ENCODE measurements at regions not wholly inside any gene's neighbourhood (a gene's known extent, or its start where the extent isn't known, plus 50 kb on each side); places are given as distances from the start of the nearest gene placed in this dataset.
"Not testable (repeated sequence)": the region's sequence is repeated elsewhere in the genome, so short reads cannot be mapped to it uniquely, and the experiment has no call there.

DNA sequence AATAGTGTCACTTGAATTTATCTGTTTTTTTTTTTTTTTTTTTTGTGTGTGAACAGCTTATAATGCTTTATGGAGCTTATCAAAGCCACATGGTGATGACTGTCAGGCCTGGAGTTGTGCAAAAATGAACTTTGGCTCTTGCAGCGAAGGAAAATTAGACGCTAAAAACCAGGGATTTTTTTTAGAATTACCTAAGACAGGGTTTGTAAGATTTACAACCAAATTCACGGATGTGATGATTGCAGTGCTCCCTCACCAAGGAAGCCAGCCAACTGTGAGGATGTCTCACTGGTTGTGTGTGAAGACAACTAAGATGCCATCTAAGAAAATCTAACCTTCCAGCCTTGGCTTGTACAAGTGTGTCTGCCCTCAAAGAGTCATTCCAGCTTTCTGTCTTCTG lies 127.1 kb upstream of the SLC4A4 start:
- no peak for DNase-seq

DNA sequence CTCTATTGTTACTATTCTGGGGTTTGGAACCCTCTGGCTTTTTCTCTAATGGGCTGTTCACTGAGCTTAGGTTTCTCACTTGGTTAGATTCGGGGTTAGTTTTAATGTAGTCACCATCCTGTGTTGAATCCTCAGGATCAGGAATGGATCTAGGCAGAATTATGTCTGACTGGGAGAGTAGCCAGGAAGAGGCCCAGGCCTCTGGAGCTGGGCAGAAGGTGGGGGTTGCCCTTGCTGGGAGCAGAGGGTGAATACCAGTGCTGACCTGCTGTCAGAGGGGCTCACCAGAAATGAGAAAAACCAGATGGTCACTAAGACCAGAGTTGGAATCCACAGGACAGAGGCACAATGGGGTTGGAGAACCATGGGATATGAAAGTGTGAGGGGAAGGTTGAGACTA lies 126.6 kb upstream of the SLC4A4 start:
- no peak for DNase-seq

DNA sequence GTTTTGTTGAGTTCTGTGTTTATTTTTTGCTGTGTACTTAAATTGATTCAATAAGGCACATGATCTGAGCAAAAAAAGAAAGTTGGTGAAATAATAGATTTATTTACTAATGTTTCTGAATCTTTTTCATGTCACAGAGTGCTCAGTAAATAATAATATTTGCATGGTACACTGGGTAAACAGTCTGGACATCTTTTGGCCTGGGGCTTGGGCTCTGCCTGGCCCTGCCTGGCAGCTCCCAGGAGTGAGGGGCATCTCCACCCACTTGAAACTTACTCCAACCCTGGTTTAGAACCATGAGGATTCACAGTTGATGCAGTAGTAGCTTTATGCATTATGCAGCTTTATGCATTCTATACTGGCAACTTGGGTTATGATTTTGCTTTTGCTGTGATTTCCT lies 124.2 kb upstream of the SLC4A4 start:
- no peak for DNase-seq

DNA sequence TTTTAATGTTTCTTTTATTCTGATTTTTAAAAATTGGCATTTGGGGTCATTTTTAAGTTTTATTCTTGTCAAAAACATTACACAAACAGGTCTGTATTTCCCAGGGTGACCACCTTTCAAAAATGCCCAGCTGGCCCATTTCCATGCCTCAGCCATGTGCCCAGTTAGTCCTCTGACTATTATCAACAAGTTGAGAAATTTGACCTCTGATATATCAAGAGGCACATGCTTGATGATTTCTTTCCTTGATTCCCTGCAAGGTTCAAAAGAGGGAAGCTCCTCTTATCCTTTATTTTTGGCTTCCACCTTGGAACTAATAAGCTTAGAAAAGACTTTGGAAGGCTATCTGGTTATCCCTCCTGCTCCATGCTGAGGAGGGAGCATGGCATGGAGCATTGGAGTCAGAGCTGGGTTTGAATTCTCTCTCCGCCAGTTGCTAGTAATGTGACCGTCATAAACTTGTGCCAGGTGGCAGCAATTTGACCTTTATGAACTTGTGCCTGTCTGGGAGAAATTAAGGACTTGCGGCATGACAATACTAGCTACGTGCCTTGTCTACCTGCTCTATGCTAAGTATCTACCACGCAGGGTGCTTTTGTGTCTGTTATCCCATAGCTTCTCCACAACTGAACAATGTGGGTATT lies 122.4 kb upstream of the SLC4A4 start:
- no peak for DNase-seq

DNA sequence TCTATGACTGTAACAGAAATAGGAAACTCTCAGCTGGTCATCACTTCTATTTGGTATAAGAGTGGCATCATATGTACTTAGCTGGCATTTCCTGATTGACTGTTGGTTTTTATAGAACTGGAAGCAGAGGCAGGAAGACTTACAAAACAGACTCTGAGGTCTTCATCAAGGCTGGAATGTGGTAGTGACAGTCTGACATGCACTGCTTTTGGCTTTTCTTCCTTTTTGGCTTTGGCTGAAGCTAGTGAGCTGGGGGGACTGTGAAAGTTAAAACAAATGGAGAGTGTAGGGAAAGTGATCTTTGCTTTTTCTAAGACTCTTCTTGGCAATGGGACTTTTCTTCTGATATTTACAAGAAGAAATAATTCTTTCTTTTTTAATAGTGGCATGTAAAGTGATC lies 121.1 kb upstream of the SLC4A4 start:
- DNase-seq, result peak; percentile 62

DNA sequence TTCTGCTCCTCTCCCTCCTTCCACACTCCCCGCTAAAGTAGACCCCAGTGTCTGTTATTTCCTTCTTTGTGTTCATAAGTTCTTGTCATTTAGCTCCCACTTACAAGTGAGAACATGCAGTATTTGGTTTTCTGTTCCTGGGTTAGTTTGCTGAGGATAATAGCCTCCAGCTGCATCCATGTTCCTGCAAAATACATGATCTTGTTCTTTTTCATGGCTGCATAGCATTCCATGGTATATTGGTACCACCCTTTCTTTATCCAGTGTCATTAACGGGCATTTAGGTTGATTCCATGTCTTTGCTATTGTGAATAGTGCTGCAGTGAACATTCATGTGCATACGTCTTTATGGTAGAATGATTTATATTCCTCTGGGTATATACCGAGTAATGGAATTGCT lies 118.0 kb upstream of the SLC4A4 start:
- not testable (repeated sequence) for DNase-seq

DNA sequence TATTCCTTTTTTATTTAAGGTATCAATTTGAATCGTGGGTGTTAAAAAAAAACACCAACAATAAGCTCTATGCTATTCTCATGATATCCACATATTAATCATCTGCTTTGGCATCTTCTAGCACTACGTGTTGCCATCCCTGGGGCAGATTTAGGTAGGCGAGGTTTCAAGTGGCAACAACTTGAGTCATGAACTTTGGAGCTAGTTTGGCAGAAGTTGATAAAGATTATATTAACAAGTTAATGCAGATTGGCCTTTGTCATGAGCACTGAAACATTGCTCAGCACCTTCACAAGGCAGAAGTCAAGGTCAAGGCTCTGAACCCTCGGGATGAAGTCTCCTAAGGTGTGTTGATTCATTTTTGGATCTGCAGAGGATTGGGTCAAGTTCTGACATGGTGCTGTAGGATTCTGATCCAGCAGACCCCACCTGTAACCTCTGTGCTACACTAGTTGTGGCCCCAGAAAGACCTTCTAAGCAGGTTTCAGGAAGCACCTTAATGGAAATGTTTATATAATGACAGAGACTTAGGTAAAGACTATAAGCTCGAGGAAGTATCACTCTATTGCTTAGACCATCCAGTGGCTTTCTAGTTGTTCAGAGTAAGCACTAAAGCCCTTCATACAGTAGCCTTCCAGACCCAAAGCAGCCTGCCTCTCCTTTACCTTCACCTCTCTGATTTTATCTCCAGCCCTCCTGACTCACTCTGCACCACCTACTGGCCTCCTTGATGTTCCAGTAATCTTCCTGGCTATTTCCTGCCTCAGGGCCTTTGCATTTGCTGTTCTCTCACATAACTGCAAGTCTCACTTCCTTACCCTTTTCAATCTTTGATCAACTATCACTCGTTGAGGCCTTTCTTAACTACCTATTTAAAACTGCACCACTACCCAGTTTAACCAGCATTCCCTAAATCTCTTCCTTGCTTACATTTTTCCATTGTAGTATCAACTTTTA lies 117.0 kb upstream of the SLC4A4 start:
- no peak for DNase-seq

DNA sequence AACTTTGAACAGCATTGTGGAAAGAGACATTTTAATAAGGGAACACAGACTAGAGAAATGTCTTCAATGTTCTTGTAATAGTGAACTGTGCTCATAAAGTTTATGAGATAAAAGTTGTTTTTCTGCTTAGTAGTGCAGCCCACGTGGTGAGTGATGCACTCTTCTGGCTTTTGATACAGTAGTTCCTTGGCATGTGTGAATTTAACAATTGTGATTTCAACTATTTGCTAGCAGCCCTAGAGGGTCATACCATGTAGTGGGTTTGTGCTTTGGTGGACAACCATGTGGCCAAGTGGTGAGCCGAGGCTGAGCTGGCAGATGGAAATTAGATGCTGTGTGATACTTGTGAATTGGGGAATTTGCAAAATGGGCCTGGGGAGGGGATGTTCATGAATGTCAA lies 116.2 kb upstream of the SLC4A4 start:
- DNase-seq, result no peak

DNA sequence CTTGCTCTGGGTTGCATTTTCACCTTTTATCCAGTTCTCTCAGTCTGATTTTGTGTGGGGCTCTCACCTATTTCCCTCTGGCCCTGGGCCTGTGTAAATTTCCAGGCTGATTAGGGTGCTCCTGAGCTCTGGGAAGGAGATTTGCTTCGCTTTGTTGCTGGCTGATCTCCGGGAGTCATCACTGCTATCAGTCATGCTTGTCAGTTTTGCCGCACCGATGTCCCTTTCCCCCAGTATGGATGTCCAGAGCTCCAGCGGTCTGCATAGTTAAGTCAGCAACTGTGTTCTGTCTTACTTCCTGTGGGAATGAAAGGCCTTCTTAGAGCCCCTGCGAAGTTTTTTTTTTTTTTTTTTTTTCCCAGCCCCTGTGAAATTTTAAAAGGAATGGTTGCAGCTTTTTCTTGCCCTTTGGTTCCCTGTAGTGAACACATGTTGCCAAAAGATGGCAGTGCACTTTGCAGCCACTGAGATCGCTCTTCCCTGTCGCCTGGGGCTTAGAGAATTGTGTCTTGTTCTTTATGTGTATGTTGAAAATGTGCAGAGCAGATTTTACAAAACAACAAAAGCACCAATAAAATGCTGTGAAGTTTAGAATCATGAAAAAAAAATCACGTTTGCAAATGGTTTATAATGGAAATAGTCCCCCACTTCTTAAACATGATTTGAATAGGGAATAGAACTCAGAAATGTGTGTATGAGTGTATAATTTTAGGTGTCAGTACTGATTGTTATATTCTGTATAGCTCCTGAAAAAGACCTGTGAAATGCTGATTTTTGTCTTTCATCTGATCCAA lies 109.1 kb upstream of the SLC4A4 start:
- peak; percentile 71 for DNase-seq

DNA sequence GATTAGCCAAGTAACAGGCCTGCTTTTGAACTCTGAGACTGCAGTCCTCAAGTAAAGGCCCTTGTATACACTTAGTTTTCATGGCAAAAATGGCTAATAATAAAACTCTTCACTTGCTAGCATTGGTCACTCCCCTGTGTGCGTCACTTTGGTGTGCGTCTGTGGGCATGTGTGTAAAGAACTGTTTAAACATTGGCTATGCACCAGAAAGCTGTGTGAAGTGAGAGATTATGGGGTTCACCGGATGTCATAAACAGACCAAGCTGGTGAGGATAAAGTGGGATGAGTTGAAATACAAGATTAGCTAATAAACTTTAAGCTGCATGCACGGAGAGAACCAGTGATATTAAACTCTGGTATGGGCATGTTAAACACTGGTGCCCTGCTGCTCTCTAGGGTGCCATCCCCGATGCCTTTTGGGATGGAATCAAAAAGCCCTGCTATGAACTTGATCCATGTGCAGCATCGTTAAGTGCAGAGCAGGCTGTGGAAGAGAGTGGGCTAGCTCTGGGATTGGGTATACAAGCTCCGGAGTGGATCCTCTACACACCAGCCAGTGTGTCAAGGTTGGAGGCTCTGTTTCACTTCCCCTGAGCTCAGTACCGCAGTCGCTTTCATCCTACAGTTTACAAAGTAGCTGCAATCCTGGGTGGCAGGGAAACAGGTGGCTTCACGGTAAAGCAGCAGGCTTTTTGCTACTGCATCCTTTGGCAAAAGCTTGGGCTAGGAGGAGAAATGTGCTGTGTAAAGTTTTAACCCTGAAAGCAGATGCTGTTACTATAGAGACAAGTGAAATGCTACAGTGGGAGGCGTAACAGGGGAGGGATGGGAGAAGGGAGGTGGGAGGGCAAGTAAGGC lies 108.3 kb upstream of the SLC4A4 start:
- DNase-seq, result no peak

DNA sequence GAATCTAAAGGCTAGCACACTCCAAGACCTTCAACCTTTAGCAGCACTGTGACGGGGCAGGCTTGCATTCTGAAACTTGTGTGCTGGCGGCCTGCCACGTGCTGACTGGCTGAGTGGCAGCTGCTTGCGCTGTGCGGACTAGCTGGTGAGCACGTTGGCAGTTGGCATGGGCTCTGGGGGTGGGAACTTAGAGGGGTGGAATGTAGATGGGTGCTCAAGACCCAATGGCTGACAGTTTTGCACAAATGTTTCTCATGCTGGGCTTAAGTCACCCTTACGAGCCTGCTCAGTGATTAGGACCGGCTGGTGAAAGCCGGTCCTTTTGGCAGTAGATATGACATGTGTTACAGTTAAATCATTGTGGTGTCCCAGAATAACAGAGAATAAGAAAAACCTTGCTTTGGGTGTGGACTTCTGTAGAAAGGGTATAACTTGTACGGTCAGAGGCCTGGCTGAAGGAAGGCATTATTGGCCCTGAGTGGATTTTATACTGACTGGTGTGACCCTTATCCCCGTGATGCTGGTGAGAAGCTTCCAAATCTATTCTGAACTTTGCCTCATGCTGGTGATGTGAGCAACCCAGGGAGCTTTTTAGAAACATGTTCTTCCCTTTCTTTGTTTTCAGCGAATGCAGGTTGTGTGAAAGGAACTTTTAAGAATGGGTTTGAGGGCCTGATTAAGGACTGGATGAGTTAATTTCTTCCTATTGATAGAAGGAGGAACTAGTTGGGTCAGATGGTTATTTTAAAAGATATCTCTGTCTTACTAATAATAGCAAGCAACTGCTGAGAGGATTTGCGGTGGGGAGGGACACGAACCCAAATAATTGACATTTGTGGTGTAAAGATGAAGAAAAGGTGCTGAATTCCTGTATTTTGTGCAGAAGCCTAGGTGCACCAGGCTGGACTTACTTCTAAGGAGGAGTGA lies 107.4 kb upstream of the SLC4A4 start:
- peak; percentile 82 for DNase-seq

DNA sequence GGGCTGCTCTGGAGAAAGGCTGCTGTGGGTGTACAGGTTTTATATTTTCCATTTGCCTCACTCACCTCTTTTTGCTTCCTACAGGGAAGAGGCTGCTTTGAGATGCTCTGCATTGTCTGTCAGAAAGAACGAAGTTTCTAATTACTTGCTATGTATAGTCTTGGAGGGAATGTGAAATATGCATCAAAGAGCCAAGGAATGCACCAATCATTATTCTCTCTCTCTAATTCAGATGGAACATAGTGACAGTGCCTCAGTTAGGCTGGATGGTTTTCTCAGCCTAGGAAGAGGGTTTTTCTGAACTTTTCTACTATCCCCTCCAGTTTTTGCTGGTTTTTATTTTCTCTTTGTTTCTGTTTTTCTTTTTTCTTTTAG lies 106.8 kb upstream of the SLC4A4 start:
- DNase-seq, result peak; percentile 62

DNA sequence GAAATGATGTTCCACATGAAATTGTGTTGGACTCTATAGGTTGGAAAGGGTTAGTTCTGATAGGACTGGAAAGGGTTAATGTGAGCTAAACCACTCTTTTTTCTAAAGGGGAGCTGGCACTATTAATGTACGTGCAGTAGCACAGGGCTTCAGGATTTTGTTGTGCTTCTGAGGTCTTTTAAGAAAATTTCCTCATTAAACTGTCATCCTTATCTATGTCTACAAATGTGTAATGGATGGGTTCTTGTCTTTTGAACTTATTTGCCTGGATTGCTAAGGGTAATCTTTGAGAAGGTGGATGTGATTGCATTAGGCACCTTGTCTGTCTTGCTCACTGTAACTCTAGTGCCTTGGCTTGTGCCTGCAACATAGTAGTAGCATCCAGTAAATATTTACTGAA lies 106.0 kb upstream of the SLC4A4 start:
- no peak for DNase-seq

DNA sequence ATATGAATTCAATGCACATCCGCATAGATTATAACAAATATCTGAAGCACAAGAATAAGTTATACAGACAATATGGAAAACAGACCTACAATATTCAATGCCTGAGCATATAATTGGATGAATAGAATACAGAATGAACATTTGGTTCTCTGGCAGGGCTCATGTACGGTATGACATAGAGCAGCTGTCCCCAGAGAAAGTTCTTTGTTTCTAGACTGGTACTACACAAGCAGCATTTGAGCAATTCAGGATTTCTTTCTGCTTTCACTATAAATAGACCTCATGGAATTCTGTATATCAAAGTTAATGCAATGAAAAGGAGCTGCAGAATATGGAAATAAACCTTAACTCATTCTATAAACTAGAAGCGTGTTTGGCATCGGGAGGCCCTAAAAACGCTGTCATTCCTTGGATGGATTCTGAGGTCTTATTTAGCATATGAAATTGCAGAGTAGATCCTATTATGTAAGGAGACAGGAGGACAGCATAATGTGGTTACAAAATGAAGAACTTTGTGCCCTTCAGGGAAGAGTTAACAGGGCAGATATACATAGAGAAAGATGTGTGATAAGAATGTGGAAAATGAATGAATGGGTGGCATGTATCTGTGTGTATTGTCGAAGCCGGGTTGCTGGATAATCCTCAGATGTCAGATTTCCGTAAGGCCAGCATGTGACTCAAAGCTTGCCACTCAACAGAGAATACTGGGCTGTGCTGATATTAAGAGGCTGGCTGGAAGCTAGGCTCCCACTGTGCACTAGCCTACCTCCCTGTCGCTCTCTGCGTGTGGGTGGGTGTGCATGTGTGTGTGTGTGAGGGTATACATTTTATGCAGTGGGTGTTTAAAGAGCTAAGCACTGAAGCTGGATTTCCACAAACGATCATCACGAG lies 103.3 kb upstream of the SLC4A4 start:
- no peak for DNase-seq

DNA sequence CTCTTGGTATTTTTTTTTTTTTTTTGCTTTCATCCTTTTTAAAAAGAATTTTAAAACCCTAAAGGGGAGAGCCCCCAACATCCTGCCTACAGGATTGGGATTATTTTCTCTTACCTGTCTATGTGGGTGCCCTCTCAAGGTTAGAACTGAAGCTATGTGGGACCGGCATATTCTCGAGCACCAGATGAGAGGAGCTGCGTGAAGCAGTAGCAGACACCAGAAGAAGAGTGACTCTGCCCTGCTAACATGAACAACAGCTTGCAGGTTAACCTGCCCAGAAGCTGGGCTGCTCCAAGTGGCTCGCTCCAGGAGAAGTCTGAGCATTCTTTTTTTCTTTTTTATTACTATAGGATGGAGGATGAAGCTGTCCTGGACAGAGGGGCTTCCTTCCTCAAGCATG lies 102.6 kb upstream of the SLC4A4 start:
- no peak for DNase-seq

DNA sequence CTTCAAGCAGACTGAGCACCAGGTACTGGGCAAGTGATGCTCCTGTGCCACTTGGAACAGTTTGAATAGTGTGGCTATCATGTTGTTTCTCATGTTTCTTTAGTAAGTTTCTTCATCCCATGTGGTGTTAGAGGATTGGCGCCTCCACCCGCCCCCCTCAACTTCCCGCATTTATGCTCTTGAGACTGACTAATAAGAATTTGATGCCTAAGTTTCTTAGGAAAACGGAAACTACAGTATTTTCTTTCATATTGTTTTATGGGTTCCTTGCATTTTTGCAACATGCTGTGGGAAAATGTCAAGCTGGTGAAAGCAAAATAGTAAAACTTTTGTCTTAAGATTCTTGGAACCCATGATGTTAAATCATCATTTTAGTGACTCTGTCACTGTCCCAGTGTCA lies 101.2 kb upstream of the SLC4A4 start:
- DNase-seq, result peak; percentile 54

DNA sequence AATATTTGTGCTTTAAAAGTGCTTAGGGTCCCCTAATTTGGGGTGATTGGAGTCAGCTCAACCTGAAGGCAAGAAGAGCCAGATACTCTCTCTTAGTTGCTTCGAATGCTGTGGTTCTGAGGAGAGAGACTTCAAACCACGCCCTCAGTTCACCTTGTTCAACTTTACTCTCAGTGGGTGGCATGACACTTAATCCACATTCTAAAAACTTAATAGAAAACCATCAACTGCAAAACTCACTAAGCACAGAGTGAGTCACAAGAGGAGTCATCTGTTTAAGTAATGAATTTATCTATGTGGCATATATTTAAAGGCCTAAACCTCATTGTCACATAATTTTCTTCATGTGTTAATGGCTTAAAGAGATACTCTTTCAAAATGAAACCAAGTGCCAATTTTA lies 99.5 kb upstream of the SLC4A4 start:
- peak; percentile 55 for DNase-seq

DNA sequence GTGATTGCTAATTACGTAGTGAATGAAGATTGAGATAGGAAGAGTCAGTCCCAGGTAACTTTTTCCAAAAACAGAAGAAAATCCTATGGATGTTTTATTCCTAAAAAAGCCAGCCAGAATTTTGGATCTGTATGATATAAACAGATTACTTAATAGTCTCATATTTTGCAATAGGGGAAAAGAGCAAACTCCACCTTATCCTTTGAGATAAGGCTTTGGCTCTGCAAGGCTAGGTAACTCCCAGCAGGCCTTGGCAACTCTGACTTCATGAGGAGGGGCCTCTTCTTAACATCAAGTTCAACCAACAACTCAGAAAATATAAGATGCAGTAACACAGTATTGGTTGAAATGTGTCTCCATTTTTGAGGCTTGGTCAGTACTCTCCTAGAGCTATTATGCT lies 98.7 kb upstream of the SLC4A4 start:
- DNase-seq, result no peak

DNA sequence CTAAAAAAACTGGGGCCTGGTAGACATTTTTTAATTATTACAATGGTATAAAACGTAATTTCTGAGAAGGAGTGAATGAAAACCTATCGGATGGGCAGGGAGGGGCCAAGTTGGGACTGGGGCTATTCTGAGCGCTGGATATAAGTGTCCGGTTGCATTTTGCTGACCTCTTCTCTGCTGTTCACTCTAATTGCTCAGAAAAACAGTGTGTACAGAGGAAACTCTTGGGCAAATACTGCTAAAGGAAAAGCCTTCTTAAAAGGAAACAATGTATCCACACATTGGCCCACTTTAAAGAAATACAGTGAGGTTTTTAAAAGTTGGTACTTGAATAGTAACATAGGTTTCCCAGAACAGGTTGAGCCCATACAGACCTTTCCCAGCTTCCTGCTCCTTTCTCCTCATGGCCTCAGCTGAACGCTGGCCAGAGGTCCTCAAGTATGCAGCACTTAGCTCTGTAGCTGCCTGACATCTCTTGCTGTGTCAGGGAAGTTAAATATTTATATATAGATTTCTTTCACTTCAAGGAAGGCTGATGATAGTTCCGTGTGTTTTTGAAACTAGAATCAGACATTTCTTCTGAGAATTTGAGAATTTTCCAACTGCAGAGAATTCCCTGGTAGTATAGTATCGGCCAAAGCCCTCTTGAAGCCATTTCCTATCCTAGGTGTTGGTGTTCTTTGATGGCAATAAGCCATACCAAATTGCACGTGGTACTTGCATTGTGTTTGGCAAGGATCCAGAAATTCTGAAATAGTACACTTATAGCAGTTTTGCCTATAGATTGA lies 97.1 kb upstream of the SLC4A4 start:
- DNase-seq, result no peak

Data from fibroblast of skin of scalp (primary cell).